GM23338 (cell line): ENCODE measurements at regions not wholly inside any gene's neighbourhood (a gene's known extent, or its start where the extent isn't known, plus 50 kb on each side); places are given as distances from the start of the nearest gene placed in this dataset.

ENCODE experiments used
- ETS1 ChIP-seq: IDR thresholded peaks from 2 replicates; pipeline ENCODE4 v1.6.1; 2016; ENCODE audit warnings: antibody characterized with exemption
- EZH2 ChIP-seq: fragments of 200-600 bp; sonication (generic); IDR thresholded peaks from one replicate; pipeline ENCODE4 v1.8.0; 2017; ENCODE audit warnings: antibody characterized with exemption, mild to moderate bottlenecking, low read depth; ENCODE audit not compliant: unreplicated experiment
- EZH2phosphoT487 ChIP-seq: fragments of 200-600 bp; sonication (generic); IDR thresholded peaks from one replicate; pipeline ENCODE4 v1.8.1; 2018; ENCODE audit warnings: antibody characterized with exemption; ENCODE audit not compliant: unreplicated experiment
- JUNB ChIP-seq: IDR thresholded peaks from one replicate; pipeline ENCODE4 v1.6.1; 2016; ENCODE audit warnings: antibody characterized with exemption; ENCODE audit not compliant: unreplicated experiment
- NANOG ChIP-seq: IDR thresholded peaks from 2 replicates; pipeline ENCODE4 v1.6.1; 2016; ENCODE audit warnings: antibody characterized with exemption, borderline replicate concordance
- POLR2AphosphoS5 ChIP-seq: IDR thresholded peaks from 2 replicates; pipeline ENCODE4 v1.6.1; 2016; ENCODE audit warnings: antibody characterized with exemption, low read depth
- ZNF462 ChIP-seq: fragments of 250-450 bp; sonication (Bioruptor Pico); IDR thresholded peaks from 2 replicates; pipeline ENCODE4 v1.5.0; 2020; ENCODE audit warnings: mild to moderate bottlenecking, moderate library complexity

- TF ChIP-seq ZNF462 (CRISPR knock-in tag), result no peak
- TF ChIP-seq EZH2phosphoT487, result no peak
- no peak for TF ChIP-seq JUNB
- TF ChIP-seq NANOG, result no peak
- no peak for TF ChIP-seq POLR2AphosphoS5
- TF ChIP-seq ETS1, result no peak
- TF ChIP-seq EZH2, result no peak
Measured at GRCh38 chr17:83183951-83184506, 104.6 kb downstream of the METRNL start (continued).
